Hippocampal formation (tissue), 2 donors: ENCODE measurements at regions not wholly inside any gene's neighbourhood (a gene's known extent, or its start where the extent isn't known, plus 50 kb on each side); places are given as distances from the start of the nearest gene placed in this dataset.
"Not testable (repeated sequence)": the region's sequence is repeated elsewhere in the genome, so short reads cannot be mapped to it uniquely, and the experiment has no call there.

Source experiments
- DNase-seq, 2 donors: peaks; one replicate each; lab custom pipeline; 2025; lab: John Stamatoyannopoulos, UW

GRCh38 chr14:65972346-65972870 lies 513.8 kb upstream of the CCDC196 start:
- DNase-seq, result no peak

GRCh38 chr14:65972891-65973290 lies 513.3 kb upstream of the CCDC196 start:
- DNase-seq, result no peak

GRCh38 chr14:65975865-65976264 lies 510.3 kb upstream of the CCDC196 start:
- no peak for DNase-seq

- no peak for DNase-seq
Measured at GRCh38 chr14:65976761-65977404, 509.3 kb upstream of the CCDC196 start.

GRCh38 chr14:65981192-65981843 lies 504.9 kb upstream of the CCDC196 start:
- no peak for DNase-seq

GRCh38 chr14:65986041-65986440 lies 500.1 kb upstream of the CCDC196 start:
- DNase-seq, result no peak

GRCh38 chr14:65989981-65990380 lies 496.2 kb upstream of the CCDC196 start:
- DNase-seq, result no peak

- no peak for DNase-seq
Measured at GRCh38 chr14:65991104-65991503, 495.1 kb upstream of the CCDC196 start.

GRCh38 chr14:65991935-65992334 lies 494.2 kb upstream of the CCDC196 start:
- not testable (repeated sequence) for DNase-seq

GRCh38 chr14:65993103-65993502 lies 493.1 kb upstream of the CCDC196 start:
- DNase-seq, result no peak

GRCh38 chr14:65993996-65994395 lies 492.2 kb upstream of the CCDC196 start:
- no peak for DNase-seq

GRCh38 chr14:65997347-65997746 lies 488.8 kb upstream of the CCDC196 start:
- DNase-seq, result no peak

- no peak for DNase-seq
Measured at GRCh38 chr14:65999865-66000264, 486.3 kb upstream of the CCDC196 start.

- DNase-seq, result no peak
Measured at GRCh38 chr14:66000766-66001165, 485.4 kb upstream of the CCDC196 start.

GRCh38 chr14:66001356-66001755 lies 484.8 kb upstream of the CCDC196 start:
- DNase-seq, result no peak

- no peak for DNase-seq
Measured at GRCh38 chr14:66003082-66003730, 483.0 kb upstream of the CCDC196 start.

- DNase-seq, result no peak
Measured at GRCh38 chr14:66005900-66006434, 480.2 kb upstream of the CCDC196 start.

GRCh38 chr14:66008631-66009030 lies 477.5 kb upstream of the CCDC196 start:
- DNase-seq, result no peak

GRCh38 chr14:66009089-66009488 lies 477.1 kb upstream of the CCDC196 start:
- no peak for DNase-seq

GRCh38 chr14:66010695-66011094 lies 475.5 kb upstream of the CCDC196 start:
- no peak for DNase-seq

GRCh38 chr14:66011855-66012254 lies 474.3 kb upstream of the CCDC196 start:
- no peak for DNase-seq

GRCh38 chr14:66013607-66014006 lies 472.6 kb upstream of the CCDC196 start:
- not testable (repeated sequence) for DNase-seq
